ENCODE measurements at regions not wholly inside any gene's neighbourhood (a gene's known extent, or its start where the extent isn't known, plus 50 kb on each side); places are given as distances from the start of the nearest gene placed in this dataset.

- TF ChIP-seq REST (IDR thresholded peaks at IDR 0.05; ENCODE audit: unreplicated experiment) (no peak), CTCF (conservative IDR thresholded peaks at IDR 0.05; ENCODE audit: low read depth in 2 of 2) (no peak), CREB1 (CRISPR knock-in tag; IDR thresholded peaks at IDR 0.05; ENCODE audit: low read depth) (no peak), EZH2phosphoT487 (IDR thresholded peaks at IDR 0.05; ENCODE audit: unreplicated experiment) (no peak), EZH2 (IDR thresholded peaks at IDR 0.05; ENCODE audit: low read depth, unreplicated experiment) (no peak), JUNB (IDR thresholded peaks at IDR 0.05; ENCODE audit: unreplicated experiment) (no peak), ZNF462 (CRISPR knock-in tag; IDR thresholded peaks at IDR 0.05) (no peak)
Measured at GRCh38 chr16:51936846-51937245, 610.1 kb downstream of the TOX3 start.
